CD4-positive, alpha-beta T cell treated with Interleukin-2 at 100 ng/mL for 4 hours (primary cell): ENCODE measurements at regions not wholly inside any gene's neighbourhood (a gene's known extent, or its start where the extent isn't known, plus 50 kb on each side); places are given as distances from the start of the nearest gene placed in this dataset.
"Not testable (repeated sequence)": the region's sequence is repeated elsewhere in the genome, so short reads cannot be mapped to it uniquely, and the experiment has no call there.

ENCODE experiments used
- DNase-seq: peaks from one replicate; pipeline ENCODE4 v3.0.0-alpha.2; 2020; ENCODE audit warnings: low spot score

GRCh38 chr15:26125664-26126063 lies 262.5 kb upstream of the ATP10A start:
- DNase-seq, result no peak

- DNase-seq, result no peak
Observed at GRCh38 chr15:26119322-26119721, 256.2 kb upstream of the ATP10A start.

GRCh38 chr15:26115229-26115943 lies 252.3 kb upstream of the ATP10A start:
- no peak for DNase-seq

GRCh38 chr15:26114128-26114527 lies 251.0 kb upstream of the ATP10A start:
- DNase-seq, result not testable (repeated sequence)

GRCh38 chr15:26113296-26113695 lies 250.2 kb upstream of the ATP10A start:
- no peak for DNase-seq

GRCh38 chr15:26109203-26109602 lies 246.1 kb upstream of the ATP10A start:
- no peak for DNase-seq

- no peak for DNase-seq
Observed at GRCh38 chr15:26106556-26106955, 243.4 kb upstream of the ATP10A start.

GRCh38 chr15:26103002-26103404 lies 239.9 kb upstream of the ATP10A start:
- DNase-seq, result no peak

- DNase-seq, result no peak
Observed at GRCh38 chr15:26102365-26102764, 239.2 kb upstream of the ATP10A start.

- no peak for DNase-seq
Observed at GRCh38 chr15:26101443-26101842, 238.3 kb upstream of the ATP10A start.

GRCh38 chr15:26098801-26099200 lies 235.7 kb upstream of the ATP10A start:
- no peak for DNase-seq

- no peak for DNase-seq
Observed at GRCh38 chr15:26097216-26097615, 234.1 kb upstream of the ATP10A start.

- no peak for DNase-seq
Observed at GRCh38 chr15:26096581-26096980, 233.5 kb upstream of the ATP10A start.

GRCh38 chr15:26095710-26096330 lies 232.7 kb upstream of the ATP10A start:
- DNase-seq, result no peak

- no peak for DNase-seq
Observed at GRCh38 chr15:26091184-26091583, 228.1 kb upstream of the ATP10A start.

- DNase-seq, result no peak
Observed at GRCh38 chr15:26087881-26088280, 224.8 kb upstream of the ATP10A start.

GRCh38 chr15:26087395-26087794 lies 224.3 kb upstream of the ATP10A start:
- DNase-seq, result no peak

- no peak for DNase-seq
Observed at GRCh38 chr15:26084771-26085170, 221.6 kb upstream of the ATP10A start.

GRCh38 chr15:26083896-26084295 lies 220.8 kb upstream of the ATP10A start:
- no peak for DNase-seq

- no peak for DNase-seq
Observed at GRCh38 chr15:26083457-26083856, 220.3 kb upstream of the ATP10A start.

GRCh38 chr15:26082221-26083109 lies 219.3 kb upstream of the ATP10A start:
- peak; percentile 95 for DNase-seq

- DNase-seq, result no peak
Observed at GRCh38 chr15:26081758-26082220, 218.7 kb upstream of the ATP10A start.

- DNase-seq, result no peak
Observed at GRCh38 chr15:26075770-26076169, 212.6 kb upstream of the ATP10A start.
